ENCODE measurements at regions not wholly inside any gene's neighbourhood (a gene's known extent, or its start where the extent isn't known, plus 50 kb on each side); places are given as distances from the start of the nearest gene placed in this dataset.

DNA sequence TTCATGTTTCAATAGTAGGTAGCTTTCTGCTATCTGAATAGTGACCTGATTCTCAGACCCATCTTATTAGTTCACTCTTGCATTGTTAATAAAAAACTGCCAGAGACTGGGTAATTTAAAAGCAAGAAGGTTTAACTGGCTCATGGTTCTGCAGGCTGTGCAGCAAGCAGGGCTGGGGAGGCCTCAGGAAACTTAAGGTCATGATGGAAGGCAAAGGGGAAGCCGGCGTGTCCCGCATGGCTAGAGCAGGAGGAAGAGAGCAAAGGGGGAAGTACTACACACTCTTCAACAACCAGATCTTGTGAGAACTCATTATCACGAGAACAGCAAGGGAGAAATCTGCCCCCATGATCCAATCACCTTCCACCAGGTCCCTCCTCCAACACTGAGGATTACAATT, 185.2 kb upstream of the PITRM1 start:
- TF ChIP-seq EZH2 (IDR thresholded peaks at IDR 0.05), result no peak
- TF ChIP-seq POLR2AphosphoS5 (IDR thresholded peaks at IDR 0.05; ENCODE audit: borderline replicate concordance, low read depth, low read length), result no peak
- no peak for TF ChIP-seq FOXP2 (optimal IDR thresholded peaks at IDR 0.05; ENCODE audit: control extremely low read depth, extremely low read length, insufficient read depth)
